AG04449 (cell line): ENCODE measurements at regions not wholly inside any gene's neighbourhood (a gene's known extent, or its start where the extent isn't known, plus 50 kb on each side); places are given as distances from the start of the nearest gene placed in this dataset.

Source experiments
- CTCF ChIA-PET: fragments of 350-600 bp; formaldehyde crosslinking; extraction: SDS; loops from one replicate; lab custom pipeline; 2021; ENCODE audit warnings: antibody characterized with exemption; lab: Yijun Ruan, JAX
- POLR2A ChIA-PET: fragments of 400-600, 350-600 bp; formaldehyde crosslinking; extraction: SDS; loops from one replicate; lab custom pipeline; 2020; ENCODE audit warnings: antibody characterized with exemption, inconsistent platforms; lab: Yijun Ruan, JAX
- DNase-seq: peaks from one replicate; pipeline ENCODE4 v3.0.0-alpha.2; 2010; ENCODE audit warnings: low read depth, low spot score
- H3K4me3 ChIP-seq: 2 replicates; pipeline ENCODE4 v1.5.1; 2011; ENCODE audit warnings: low read depth, mild to moderate bottlenecking, control low read depth, low read length
- CTCF ChIP-seq: IDR thresholded peaks from one replicate; pipeline ENCODE4 v1.5.1; 2011; ENCODE audit warnings: mild to moderate bottlenecking, moderate library complexity, low read length, control low read depth, inconsistent platforms; ENCODE audit not compliant: insufficient read depth; ENCODE audit errors: missing control alignments

GRCh38 chr7:84612981-84613681, 418.5 kb upstream of the SEMA3A start:
- H3K4me3 ChIP-seq, result no peak overlapping the region
- ChIA-PET POLR2A (no interaction called here), CTCF (interaction anchor here (0.8 kb wide), 1 partner anchor 679 kb away, joined by 3 read pairs; no protein-coding TSS in a partner anchor)
- DNase-seq, result no peak
- no peak for TF ChIP-seq CTCF

- H3K4me3 ChIP-seq, result no peak overlapping the region
- POLR2A ChIA-PET, result no interaction called here
- CTCF ChIA-PET, result interaction anchor here (0.6 kb wide), 1 partner anchor 9 kb away, joined by 3 read pairs; no protein-coding TSS in a partner anchor
- DNase-seq, result no peak
- no peak for TF ChIP-seq CTCF
These were observed 416.8 kb upstream of the SEMA3A start for GRCh38 chr7:84611391-84611790.

- no peak for TF ChIP-seq CTCF
- DNase-seq, result no peak
- POLR2A ChIA-PET, result no interaction called here
- H3K4me3 ChIP-seq, result no peak overlapping the region
- CTCF ChIA-PET, result no interaction called here
These were observed 415.8 kb upstream of the SEMA3A start for GRCh38 chr7:84610390-84610789.

- TF ChIP-seq CTCF, result no peak
- POLR2A ChIA-PET, result no interaction called here
- no peak overlapping the region for H3K4me3 ChIP-seq
- no peak for DNase-seq
- CTCF ChIA-PET, result no interaction called here
These were observed 410.7 kb upstream of the SEMA3A start for GRCh38 chr7:84605301-84605700.

GRCh38 chr7:84603545-84603944, 409.0 kb upstream of the SEMA3A start:
- no peak for DNase-seq
- no peak for TF ChIP-seq CTCF
- POLR2A ChIA-PET, result no interaction called here
- no peak overlapping the region for H3K4me3 ChIP-seq
- CTCF ChIA-PET, result no interaction called here

- POLR2A ChIA-PET, result no interaction called here
- no peak for DNase-seq
- no peak overlapping the region for H3K4me3 ChIP-seq
- no peak for TF ChIP-seq CTCF
- CTCF ChIA-PET, result no interaction called here
These were observed 400.4 kb upstream of the SEMA3A start for GRCh38 chr7:84595026-84595425.
